ENCODE measurements at regions not wholly inside any gene's neighbourhood (a gene's known extent, or its start where the extent isn't known, plus 50 kb on each side); places are given as distances from the start of the nearest gene placed in this dataset.
"Not testable (repeated sequence)": the region's sequence is repeated elsewhere in the genome, so short reads cannot be mapped to it uniquely, and the experiment has no call there.

DNA sequence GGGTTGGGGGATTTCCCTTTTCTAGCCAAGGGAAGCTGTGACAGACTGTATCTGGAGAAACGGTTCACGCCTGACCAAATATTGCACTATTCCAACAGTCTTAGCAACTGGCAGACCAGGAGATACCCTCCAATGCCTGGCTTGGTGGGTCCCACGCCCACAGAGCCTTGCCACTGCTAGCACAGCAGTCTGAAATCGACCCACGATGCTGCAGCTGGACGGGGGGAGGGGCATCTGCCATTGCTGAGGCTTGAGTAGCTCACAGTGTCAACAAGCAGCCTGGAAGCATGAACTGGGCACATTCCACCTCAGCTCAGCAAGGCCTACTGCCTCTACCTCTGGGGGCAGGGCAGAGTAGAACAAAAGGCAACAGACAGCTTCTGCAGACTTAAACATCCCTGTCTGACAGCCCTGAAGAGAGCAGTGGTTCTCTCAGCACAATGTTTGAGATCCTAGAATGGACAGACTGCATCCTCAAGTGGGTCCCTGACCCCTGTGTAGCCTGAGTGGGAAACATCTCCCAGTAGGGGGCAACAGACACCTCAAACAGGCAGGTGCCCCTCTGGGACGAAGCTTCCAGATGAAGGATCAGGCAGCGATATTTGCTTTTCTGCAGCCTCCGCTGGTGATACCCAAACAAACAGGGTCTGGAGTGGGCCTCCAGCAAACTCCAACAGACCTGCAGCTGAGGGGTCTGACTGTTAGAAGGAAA, 89.9 kb upstream of the ECI2 start:
- H3K27ac ChIP-seq: no peak overlapping the region
- H3K27me3 ChIP-seq (ENCODE audit: insufficient read depth, low read depth): no peaks in the 10 kb centered on the region
- H3K4me3 ChIP-seq (IDR thresholded peaks at IDR 0.05; ENCODE audit: insufficient read depth, low read depth, low read length): no peak overlapping the region
- no peak overlapping the region for H3K4me2 ChIP-seq
- no peaks in the 10 kb centered on the region for H3K36me3 ChIP-seq (ENCODE audit: insufficient read depth)
- no peak overlapping the region for H3K9ac ChIP-seq
- no peaks in the 10 kb centered on the region for H4K20me1 ChIP-seq (ENCODE audit: insufficient read depth)
- TF ChIP-seq, protein P1, sequence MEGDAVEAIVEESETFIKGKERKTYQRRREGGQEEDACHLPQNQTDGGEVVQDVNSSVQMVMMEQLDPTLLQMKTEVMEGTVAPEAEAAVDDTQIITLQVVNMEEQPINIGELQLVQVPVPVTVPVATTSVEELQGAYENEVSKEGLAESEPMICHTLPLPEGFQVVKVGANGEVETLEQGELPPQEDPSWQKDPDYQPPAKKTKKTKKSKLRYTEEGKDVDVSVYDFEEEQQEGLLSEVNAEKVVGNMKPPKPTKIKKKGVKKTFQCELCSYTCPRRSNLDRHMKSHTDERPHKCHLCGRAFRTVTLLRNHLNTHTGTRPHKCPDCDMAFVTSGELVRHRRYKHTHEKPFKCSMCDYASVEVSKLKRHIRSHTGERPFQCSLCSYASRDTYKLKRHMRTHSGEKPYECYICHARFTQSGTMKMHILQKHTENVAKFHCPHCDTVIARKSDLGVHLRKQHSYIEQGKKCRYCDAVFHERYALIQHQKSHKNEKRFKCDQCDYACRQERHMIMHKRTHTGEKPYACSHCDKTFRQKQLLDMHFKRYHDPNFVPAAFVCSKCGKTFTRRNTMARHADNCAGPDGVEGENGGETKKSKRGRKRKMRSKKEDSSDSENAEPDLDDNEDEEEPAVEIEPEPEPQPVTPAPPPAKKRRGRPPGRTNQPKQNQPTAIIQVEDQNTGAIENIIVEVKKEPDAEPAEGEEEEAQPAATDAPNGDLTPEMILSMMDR (conservative IDR thresholded peaks at IDR 0.05; ENCODE audit: low read depth, low read length): no peak
- no peaks in the 10 kb centered on the region for H3K4me1 ChIP-seq (ENCODE audit: low read depth, poor library complexity, severe bottlenecking)
- H3K79me2 ChIP-seq (ENCODE audit: insufficient read depth, low read depth): no peaks in the 10 kb centered on the region
- H2AFZ ChIP-seq (ENCODE audit: low read depth): no peak overlapping the region

DNA sequence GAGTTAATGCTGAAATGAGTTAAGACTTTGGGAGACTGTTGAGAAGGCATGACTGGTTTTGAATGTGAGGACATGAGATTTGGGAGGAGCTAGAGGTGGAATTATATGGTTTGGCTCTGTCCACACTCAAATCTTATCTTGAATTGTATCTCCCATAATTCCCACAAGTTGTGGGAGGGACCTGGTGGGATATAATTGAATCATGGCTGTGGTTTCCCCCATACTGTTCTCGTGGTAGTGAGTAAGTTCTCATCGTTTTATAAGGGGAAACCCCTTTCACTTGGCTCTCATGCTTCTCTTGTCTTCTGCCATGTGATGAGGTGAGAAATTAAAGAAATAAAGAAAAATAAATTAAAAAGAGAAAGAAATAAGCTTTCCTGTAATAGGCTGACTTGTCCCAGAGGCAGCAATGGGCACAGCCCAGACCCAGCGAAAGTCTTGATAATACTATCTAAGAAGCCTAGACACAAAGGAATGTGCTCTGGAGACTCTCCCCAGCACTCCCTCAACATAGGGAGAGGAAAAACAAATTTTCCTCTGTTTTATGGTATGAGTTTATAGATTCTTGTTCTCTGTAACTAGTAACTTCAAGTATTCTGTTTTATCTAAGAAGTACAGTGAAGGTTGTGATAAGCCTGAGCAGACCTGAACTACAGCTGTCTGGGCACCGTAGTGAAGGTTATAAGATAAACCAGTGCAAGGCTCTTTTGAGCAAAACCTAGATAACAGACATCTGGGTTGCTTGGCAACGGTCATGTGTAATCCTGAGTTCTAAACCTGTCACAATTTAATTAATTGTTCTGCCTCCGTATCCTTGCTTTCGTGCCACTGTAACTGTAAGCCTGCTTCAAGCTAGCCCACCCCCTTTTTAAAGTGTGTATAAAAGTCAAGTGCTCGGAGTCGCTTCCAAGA, 88.9 kb upstream of the ECI2 start:
- no peak overlapping the region for H3K4me2 ChIP-seq
- no peak overlapping the region for H2AFZ ChIP-seq (ENCODE audit: low read depth)
- H4K20me1 ChIP-seq (ENCODE audit: insufficient read depth): no peaks in the 10 kb centered on the region
- H3K27ac ChIP-seq: no peak overlapping the region
- H3K4me3 ChIP-seq (IDR thresholded peaks at IDR 0.05; ENCODE audit: insufficient read depth, low read depth, low read length): no peak overlapping the region
- H3K27me3 ChIP-seq (ENCODE audit: insufficient read depth, low read depth): no peaks in the 10 kb centered on the region
- H3K36me3 ChIP-seq (ENCODE audit: insufficient read depth): no peaks in the 10 kb centered on the region
- TF ChIP-seq, protein P1 (conservative IDR thresholded peaks at IDR 0.05; ENCODE audit: low read depth, low read length): no peak
- no peak overlapping the region for H3K9ac ChIP-seq
- H3K4me1 ChIP-seq (ENCODE audit: low read depth, poor library complexity, severe bottlenecking): no peaks in the 10 kb centered on the region
- no peaks in the 10 kb centered on the region for H3K79me2 ChIP-seq (ENCODE audit: insufficient read depth, low read depth)

DNA sequence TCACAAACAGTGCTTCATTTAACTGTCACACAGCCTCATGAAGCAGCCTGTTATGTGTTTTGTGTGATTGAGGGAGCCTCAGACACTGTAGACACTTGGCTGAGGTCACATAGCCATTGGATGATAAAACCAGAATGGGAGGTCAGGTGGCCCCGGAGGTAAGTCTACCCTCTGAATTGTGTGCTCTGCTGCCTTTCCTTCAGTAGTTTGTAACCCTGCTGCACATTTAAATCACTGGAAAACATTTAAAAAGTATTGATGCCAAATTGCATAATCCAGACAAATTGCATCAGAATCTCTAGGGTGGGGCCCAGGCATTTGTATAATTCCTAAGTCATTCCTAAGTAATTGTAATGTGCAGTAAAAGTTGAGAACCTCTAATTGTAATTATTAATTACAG, 85.2 kb upstream of the ECI2 start:
- H3K4me2 ChIP-seq: no peak overlapping the region
- no peaks in the 10 kb centered on the region for H3K79me2 ChIP-seq (ENCODE audit: insufficient read depth, low read depth)
- no peaks in the 10 kb centered on the region for H4K20me1 ChIP-seq (ENCODE audit: insufficient read depth)
- no peak overlapping the region for H2AFZ ChIP-seq (ENCODE audit: low read depth)
- no peak overlapping the region for H3K4me3 ChIP-seq (IDR thresholded peaks at IDR 0.05; ENCODE audit: insufficient read depth, low read depth, low read length)
- no peak overlapping the region for H3K9ac ChIP-seq
- no peaks in the 10 kb centered on the region for H3K27me3 ChIP-seq (ENCODE audit: insufficient read depth, low read depth)
- TF ChIP-seq, protein P1 (conservative IDR thresholded peaks at IDR 0.05; ENCODE audit: low read depth, low read length): no peak
- H3K4me1 ChIP-seq (ENCODE audit: low read depth, poor library complexity, severe bottlenecking): no peaks in the 10 kb centered on the region
- H3K36me3 ChIP-seq (ENCODE audit: insufficient read depth): no peaks in the 10 kb centered on the region
- H3K27ac ChIP-seq: no peak overlapping the region

DNA sequence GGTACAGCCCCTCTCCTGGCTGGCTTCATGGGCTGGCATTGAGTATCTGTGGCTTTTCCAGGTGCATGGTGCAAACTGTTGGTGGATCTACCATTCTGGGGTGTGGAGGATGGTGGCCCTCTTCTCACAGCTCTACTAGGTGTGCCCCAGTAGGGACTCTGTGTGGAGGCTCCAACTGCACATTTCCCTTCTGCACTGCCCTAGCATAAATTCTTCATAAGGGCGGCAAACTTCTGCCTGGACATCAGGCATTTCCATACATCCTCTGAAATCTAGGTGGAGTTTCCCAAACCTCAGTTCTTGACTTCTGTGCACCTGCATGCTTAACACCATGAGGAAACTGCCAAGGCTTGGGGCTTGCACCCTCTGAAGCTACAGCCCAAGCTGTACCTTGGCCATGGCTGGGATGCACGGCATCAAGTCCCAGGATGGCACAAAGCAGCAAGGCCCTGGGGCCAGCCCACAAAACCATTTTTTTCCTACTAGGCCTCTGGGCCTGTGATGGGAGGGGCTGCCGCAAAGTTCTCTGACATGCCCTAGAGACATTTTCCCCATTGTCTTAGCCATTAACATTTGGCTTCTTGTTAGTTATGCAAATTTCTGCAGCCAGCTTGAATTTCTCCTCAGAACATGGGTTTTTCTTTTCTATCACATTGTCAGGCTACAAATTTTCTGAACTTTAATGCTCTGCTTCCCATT, 83.4 kb upstream of the ECI2 start:
- H2AFZ ChIP-seq (ENCODE audit: low read depth); H3K36me3 ChIP-seq (ENCODE audit: insufficient read depth); H3K9ac ChIP-seq; H3K4me2 ChIP-seq; H4K20me1 ChIP-seq (ENCODE audit: insufficient read depth); H3K27ac ChIP-seq; H3K4me3 ChIP-seq (IDR thresholded peaks at IDR 0.05; ENCODE audit: insufficient read depth, low read depth, low read length); H3K27me3 ChIP-seq (ENCODE audit: insufficient read depth, low read depth); H3K4me1 ChIP-seq (ENCODE audit: low read depth, poor library complexity, severe bottlenecking); H3K79me2 ChIP-seq (ENCODE audit: insufficient read depth, low read depth): not testable (repeated sequence)

All from KMS-11 (cell line).